GM19438 (cell line): ENCODE measurements at regions not wholly inside any gene's neighbourhood (a gene's known extent, or its start where the extent isn't known, plus 50 kb on each side); places are given as distances from the start of the nearest gene placed in this dataset.
"Not testable (repeated sequence)": the region's sequence is repeated elsewhere in the genome, so short reads cannot be mapped to it uniquely, and the experiment has no call there.

Source experiments
- ATAC-seq: cut with Tn5 transposase; IDR thresholded peaks from one replicate; pipeline ENCODE4 v1.9.1; 2021; ENCODE audit warnings: low read depth; ENCODE audit not compliant: unreplicated experiment

- ATAC-seq: no peak
Observed at GRCh38 chr1:157274698-157275534, 136.7 kb upstream of the ETV3 start.

GRCh38 chr1:157272729-157273524 lies 134.7 kb upstream of the ETV3 start:
- no peak for ATAC-seq

- ATAC-seq: no peak
Observed at GRCh38 chr1:157272264-157272663, 134.1 kb upstream of the ETV3 start.

- ATAC-seq: no peak
Observed at GRCh38 chr1:157270705-157271274, 132.6 kb upstream of the ETV3 start.

GRCh38 chr1:157269656-157270375 lies 131.6 kb upstream of the ETV3 start:
- ATAC-seq: peak; percentile 85

- no peak for ATAC-seq
Observed at GRCh38 chr1:157262891-157263290, 124.7 kb upstream of the ETV3 start.

- ATAC-seq: no peak
Observed at GRCh38 chr1:157262422-157262821, 124.2 kb upstream of the ETV3 start.

- ATAC-seq: not testable (repeated sequence)
Observed at GRCh38 chr1:157255891-157256290, 117.7 kb upstream of the ETV3 start.

GRCh38 chr1:157254183-157254582 lies 116.0 kb upstream of the ETV3 start:
- ATAC-seq: not testable (repeated sequence)

GRCh38 chr1:157252473-157252872 lies 114.3 kb upstream of the ETV3 start:
- ATAC-seq: no peak

GRCh38 chr1:157249739-157250138 lies 111.5 kb upstream of the ETV3 start:
- ATAC-seq: no peak

GRCh38 chr1:157249326-157249725 lies 111.1 kb upstream of the ETV3 start:
- ATAC-seq: no peak

- not testable (repeated sequence) for ATAC-seq
Observed at GRCh38 chr1:157247764-157248049, 109.5 kb upstream of the ETV3 start.

GRCh38 chr1:157247005-157247763 lies 109.0 kb upstream of the ETV3 start:
- ATAC-seq: no peak

GRCh38 chr1:157245823-157246222 lies 107.6 kb upstream of the ETV3 start:
- no peak for ATAC-seq

GRCh38 chr1:157241185-157241538 lies 103.0 kb upstream of the ETV3 start:
- no peak for ATAC-seq

- ATAC-seq: peak; percentile 51
Observed at GRCh38 chr1:157240495-157241184, 102.4 kb upstream of the ETV3 start.

- ATAC-seq: peak; percentile 14
Observed at GRCh38 chr1:157239936-157240335, 101.7 kb upstream of the ETV3 start.

- no peak for ATAC-seq
Observed at GRCh38 chr1:157238585-157238984, 100.4 kb upstream of the ETV3 start.

GRCh38 chr1:157237981-157238380 lies 99.8 kb upstream of the ETV3 start:
- no peak for ATAC-seq
